Stimulated activated CD8-positive, alpha-beta memory T cell treated with anti-CD3 and anti-CD28 coated beads, Interleukin-7, amount 100 ng/mL, for 48 hours (primary cell): ENCODE measurements at regions not wholly inside any gene's neighbourhood (a gene's known extent, or its start where the extent isn't known, plus 50 kb on each side); places are given as distances from the start of the nearest gene placed in this dataset.
"Not testable (repeated sequence)": the region's sequence is repeated elsewhere in the genome, so short reads cannot be mapped to it uniquely, and the experiment has no call there.

Source experiments
- DNase-seq, 2 donors: peaks; one replicate each; pipeline ENCODE4 v3.0.0-alpha.2; 2020; ENCODE audit warnings: low read depth in 1 of 2; ENCODE audit errors: extremely low read depth in 1 of 2

- DNase-seq = not testable (repeated sequence)
Observed at GRCh38 chr6:158886346-158886977, 67.3 kb upstream of the EZR start.

GRCh38 chr6:158881884-158882283, 62.7 kb upstream of the EZR start:
- DNase-seq = not testable (repeated sequence)

- DNase-seq = not testable (repeated sequence)
Observed at GRCh38 chr6:158881276-158881675, 62.1 kb upstream of the EZR start.

GRCh38 chr6:158879180-158879579, 60.0 kb upstream of the EZR start:
- DNase-seq = peak; percentile 53 to 83

- no peak for DNase-seq
Observed at GRCh38 chr6:158877716-158878115, 58.5 kb upstream of the EZR start.

GRCh38 chr6:158876886-158877285, 57.7 kb upstream of the EZR start:
- no peak for DNase-seq

- DNase-seq = no peak
Observed at GRCh38 chr6:158870649-158870957, 51.4 kb upstream of the EZR start.

GRCh38 chr6:158869826-158870648, 50.9 kb upstream of the EZR start:
- DNase-seq = peak in 1 of 2 donors; percentile 90

GRCh38 chr6:158868890-158869825, 50.0 kb upstream of the EZR start:
- peak; percentile 91 to 96 for DNase-seq
